Small intestine (tissue), 7 donors: ENCODE measurements at regions not wholly inside any gene's neighbourhood (a gene's known extent, or its start where the extent isn't known, plus 50 kb on each side); places are given as distances from the start of the nearest gene placed in this dataset.

Source experiments
- DNase-seq, 2 donors: peaks; one replicate each; pipeline versions ENCODE4 v3.0.0 to v3.0.0-alpha.2; 2013
- FAIRE-seq: peaks from 2 replicates; lab custom pipeline; 2012; peaks lifted over from hg19 to GRCh38; lab: Jason Lieb, UNC
- H3K27ac ChIP-seq, 3 donors: one replicate each; pipeline ENCODE4 v1.5.1; 2013; ENCODE audit warnings: low read length in 2 of 3, mild to moderate bottlenecking in 2 of 3, control low read depth in 1 of 3, inconsistent platforms in 1 of 3, low read depth in 1 of 3, moderate library complexity in 1 of 3
- H3K27me3 ChIP-seq, 3 donors: one replicate each; pipeline ENCODE4 v1.6.1; 2013; ENCODE audit warnings: low read length in 3 of 3, inconsistent platforms in 1 of 3; ENCODE audit not compliant: control insufficient read depth in 3 of 3, insufficient read depth in 3 of 3
- H3K36me3 ChIP-seq, 3 donors: one replicate each; pipeline ENCODE4 v1.6.1; 2013; ENCODE audit warnings: low read length in 3 of 3, inconsistent platforms in 1 of 3, low read depth in 1 of 3, mild to moderate bottlenecking in 1 of 3, moderate library complexity in 1 of 3; ENCODE audit not compliant: control insufficient read depth in 3 of 3, insufficient read depth in 2 of 3
- H3K4me1 ChIP-seq, 3 donors: one replicate each; pipeline ENCODE4 v1.6.1; 2013; ENCODE audit warnings: low read length in 2 of 3, inconsistent platforms in 1 of 3, low read depth in 1 of 3, mild to moderate bottlenecking in 1 of 3, moderate library complexity in 1 of 3; ENCODE audit not compliant: control insufficient read depth in 3 of 3, insufficient read depth in 2 of 3
- H3K4me3 ChIP-seq, 3 donors: one replicate each; pipeline ENCODE4 v1.5.1; 2013; ENCODE audit warnings: low read length in 3 of 3, control low read depth in 1 of 3, inconsistent platforms in 1 of 3, low read depth in 1 of 3, mild to moderate bottlenecking in 1 of 3, moderate library complexity in 1 of 3
- H3K9me3 ChIP-seq, 2 donors: one replicate each; pipeline ENCODE4 v1.6.1; 2013; ENCODE audit warnings: low read depth in 1 of 2, low read length in 1 of 2; ENCODE audit not compliant: control insufficient read depth in 2 of 2, insufficient read depth in 1 of 2
- WGBS, 3 donors: extraction: QIAGEN DNeasy Blood & Tissue Kit; methylation state at CpG; one replicate each; pipeline ENCODE4 v1.1.7; 2013; 5-methylcytosine and 5-hydroxymethylcytosine counted together
- donor health status: healthy with polysubstance abuse.
- donor health status: control.
- donor health status: control.
- donor health status: Bipolar disorder and iron deficiency.
- donor health status: healthy.

GRCh38 chr12:47396902-47397663 is 308.7 kb downstream of the RPAP3 start:
- no peak for FAIRE-seq
- Histone ChIP-seq H3K4me1 (peaks cover 0 to 5% (median 0%) of the 10 kb centered on the region in 3 donors), H3K27ac (no peak overlapping the region), H3K36me3 (peaks cover 0 to 3% (median 0%) of the 10 kb centered on the region in 3 donors), H3K4me3 (no peak overlapping the region), H3K27me3 (no peaks in the 10 kb centered on the region), H3K9me3 (peaks cover 0 to 18% of the 10 kb centered on the region in 2 donors)
- WGBS, 3 donors, result 85 to 94% (median 88%) methylated on average over 1 of the region's 1 CpG
- DNase-seq, result no peak

- H3K36me3 ChIP-seq, result peaks cover 0 to 3% (median 0%) of the 10 kb centered on the region in 3 donors
- WGBS, 3 donors, result 72 to 77% (median 76%) methylated on average over 4 of the region's 4 CpGs
- H3K27ac ChIP-seq, result no peak overlapping the region
- H3K27me3 ChIP-seq, result no peaks in the 10 kb centered on the region
- peaks cover 0 to 18% of the 10 kb centered on the region in 2 donors for H3K9me3 ChIP-seq
- H3K4me3 ChIP-seq, result no peak overlapping the region
- DNase-seq, result no peak
- no peak for FAIRE-seq
- peaks cover 0 to 5% (median 0%) of the 10 kb centered on the region in 3 donors for H3K4me1 ChIP-seq
Observed at GRCh38 chr12:47394070-47394469, 311.8 kb downstream of the RPAP3 start.

GRCh38 chr12:47393403-47393790 is 312.4 kb downstream of the RPAP3 start:
- H3K4me3 ChIP-seq, result no peak overlapping the region
- peaks cover 0 to 5% (median 0%) of the 10 kb centered on the region in 3 donors for H3K4me1 ChIP-seq
- H3K9me3 ChIP-seq, result peaks cover 0 to 18% of the 10 kb centered on the region in 2 donors
- WGBS, 3 donors, result 48 to 52% (median 51%) methylated on average over 4 of the region's 4 CpGs
- peaks cover 0 to 3% (median 0%) of the 10 kb centered on the region in 3 donors for H3K36me3 ChIP-seq
- H3K27me3 ChIP-seq, result no peaks in the 10 kb centered on the region
- FAIRE-seq, result no peak
- no peak for DNase-seq
- H3K27ac ChIP-seq, result no peak overlapping the region

GRCh38 chr12:47391566-47391965 is 311.8 kb upstream of the AMIGO2 start:
- DNase-seq (peak in 1 of 2 donors; percentile 37), FAIRE-seq (no peak)
- Histone ChIP-seq H3K4me3 (no peak overlapping the region), H3K4me1 (peaks cover 0 to 5% (median 0%) of the 10 kb centered on the region in 3 donors), H3K9me3 (peaks cover 0 to 3% of the 10 kb centered on the region in 2 donors), H3K27me3 (no peaks in the 10 kb centered on the region), H3K27ac (peak overlapping the region in 1 of 3 donors; percentile 18), H3K36me3 (no peaks in the 10 kb centered on the region)
- WGBS, 3 donors, result 63 to 80% (median 77%) methylated on average over 7 of the region's 7 CpGs

GRCh38 chr12:47388712-47389111 is 309.0 kb upstream of the AMIGO2 start:
- DNase-seq (no peak), FAIRE-seq (no peak)
- peaks cover 0 to 2% (median 0%) of the 10 kb centered on the region in 3 donors for H3K27me3 ChIP-seq
- H3K9me3 ChIP-seq, result no peaks in the 10 kb centered on the region
- H3K4me3 ChIP-seq, result no peak overlapping the region
- H3K4me1 ChIP-seq, result peaks cover 0 to 5% (median 0%) of the 10 kb centered on the region in 3 donors
- H3K36me3 ChIP-seq, result no peaks in the 10 kb centered on the region
- no peak overlapping the region for H3K27ac ChIP-seq
- 84 to 87% (median 87%) methylated on average over 7 of the region's 7 CpGs for WGBS, 3 donors

- WGBS, 3 donors, result 86 to 89% (median 86%) methylated on average over 1 of the region's 1 CpG
- Histone ChIP-seq H3K27me3 (peaks cover 0 to 2% (median 0%) of the 10 kb centered on the region in 3 donors), H3K9me3 (no peaks in the 10 kb centered on the region), H3K4me1 (peaks cover 0 to 1% (median 0%) of the 10 kb centered on the region in 3 donors), H3K36me3 (no peaks in the 10 kb centered on the region), H3K27ac (no peak overlapping the region), H3K4me3 (no peak overlapping the region)
- DNase-seq, result no peak
- FAIRE-seq, result no peak
Observed at GRCh38 chr12:47387994-47388393, 308.2 kb upstream of the AMIGO2 start.

GRCh38 chr12:47385653-47386052 is 305.9 kb upstream of the AMIGO2 start:
- Histone ChIP-seq H3K36me3 (no peaks in the 10 kb centered on the region), H3K27me3 (peaks cover 0 to 2% (median 0%) of the 10 kb centered on the region in 3 donors), H3K4me3 (no peak overlapping the region), H3K9me3 (peaks cover 0 to 8% of the 10 kb centered on the region in 2 donors), H3K27ac (no peak overlapping the region), H3K4me1 (no peaks in the 10 kb centered on the region)
- no peak for FAIRE-seq
- WGBS, 3 donors, result 83 to 91% (median 84%) methylated on average over 5 of the region's 5 CpGs
- DNase-seq, result no peak

- WGBS, 3 donors, result 51 to 63% (median 51%) methylated on average over 4 of the region's 4 CpGs
- DNase-seq, result no peak
- no peaks in the 10 kb centered on the region for H3K36me3 ChIP-seq
- H3K4me1 ChIP-seq, result no peaks in the 10 kb centered on the region
- H3K27ac ChIP-seq, result no peak overlapping the region
- FAIRE-seq, result no peak
- H3K9me3 ChIP-seq, result peaks cover 0 to 8% of the 10 kb centered on the region in 2 donors
- peaks cover 0 to 2% (median 0%) of the 10 kb centered on the region in 3 donors for H3K27me3 ChIP-seq
- no peak overlapping the region for H3K4me3 ChIP-seq
Observed at GRCh38 chr12:47383942-47384341, 304.2 kb upstream of the AMIGO2 start.
